Memory B cell (primary cell): ENCODE measurements at regions not wholly inside any gene's neighbourhood (a gene's known extent, or its start where the extent isn't known, plus 50 kb on each side); places are given as distances from the start of the nearest gene placed in this dataset.

Source experiments
- ATAC-seq: fragments of 150-1000 bp; cut with Tn5 transposase; 2 replicates; pipeline ENCODE4 v1.10.0; 2021; ENCODE audit warnings: low read depth, mild to moderate bottlenecking, moderate library complexity
- DNase-seq, 2 donors: peaks; one replicate each; pipeline ENCODE4 v3.0.0; 2022; ENCODE audit warnings: low spot score in 2 of 2
- H3K27ac Mint-ChIP-seq: one replicate; pipeline ENCODE4 v1.8.0; 2022; ENCODE audit warnings: mild to moderate bottlenecking, moderate library complexity, mixed read lengths
- H3K27me3 Mint-ChIP-seq: one replicate; pipeline ENCODE4 v1.8.0; 2022; ENCODE audit warnings: mixed read lengths
- H3K36me3 Mint-ChIP-seq: one replicate; pipeline ENCODE4 v1.8.0; 2022; ENCODE audit warnings: mild to moderate bottlenecking, mixed read lengths
- H3K4me1 Mint-ChIP-seq: one replicate; pipeline ENCODE4 v1.8.0; 2022; ENCODE audit warnings: mixed read lengths
- H3K4me3 Mint-ChIP-seq: one replicate; pipeline ENCODE4 v1.8.0; 2022; ENCODE audit warnings: mild to moderate bottlenecking, moderate library complexity, mixed read lengths
- H3K9me3 Mint-ChIP-seq: one replicate; pipeline ENCODE4 v1.8.0; 2022; ENCODE audit warnings: mixed read lengths

DNA sequence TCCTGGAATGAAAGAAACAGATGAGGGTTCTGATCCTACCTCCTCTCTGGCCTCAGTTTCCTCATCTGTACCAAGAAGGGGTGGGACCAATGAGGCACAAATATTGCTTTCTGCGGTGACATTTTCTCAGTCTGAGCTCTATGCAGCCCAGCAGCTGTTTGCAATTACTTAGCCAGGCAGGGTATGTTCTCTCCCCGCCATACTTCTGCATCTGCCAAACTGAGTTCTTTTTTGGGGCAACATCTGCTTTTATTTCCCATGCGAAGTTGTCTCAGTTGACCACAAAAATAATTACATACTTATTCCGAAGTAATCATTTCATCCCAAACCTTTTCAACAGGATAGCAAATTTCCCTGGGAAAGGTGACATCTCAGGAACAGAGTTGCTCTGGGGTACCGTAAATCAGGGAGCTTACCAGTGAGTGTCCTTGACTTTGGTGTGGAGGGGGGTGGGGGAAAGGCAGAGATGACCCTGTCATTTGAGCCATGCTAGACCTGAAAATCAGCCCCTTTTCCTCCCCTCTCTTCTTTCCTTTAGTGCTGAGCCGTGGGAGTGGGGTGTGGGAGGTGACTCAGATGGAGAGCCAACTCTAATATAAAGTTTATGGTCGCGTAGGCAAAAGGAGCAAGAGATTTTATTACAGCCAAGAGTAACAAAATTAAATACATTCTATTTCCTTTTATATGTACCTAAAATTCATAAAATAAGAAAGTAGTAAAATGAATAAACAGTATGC lies 165.7 kb upstream of the KL start:
- ATAC-seq = no peak

DNA sequence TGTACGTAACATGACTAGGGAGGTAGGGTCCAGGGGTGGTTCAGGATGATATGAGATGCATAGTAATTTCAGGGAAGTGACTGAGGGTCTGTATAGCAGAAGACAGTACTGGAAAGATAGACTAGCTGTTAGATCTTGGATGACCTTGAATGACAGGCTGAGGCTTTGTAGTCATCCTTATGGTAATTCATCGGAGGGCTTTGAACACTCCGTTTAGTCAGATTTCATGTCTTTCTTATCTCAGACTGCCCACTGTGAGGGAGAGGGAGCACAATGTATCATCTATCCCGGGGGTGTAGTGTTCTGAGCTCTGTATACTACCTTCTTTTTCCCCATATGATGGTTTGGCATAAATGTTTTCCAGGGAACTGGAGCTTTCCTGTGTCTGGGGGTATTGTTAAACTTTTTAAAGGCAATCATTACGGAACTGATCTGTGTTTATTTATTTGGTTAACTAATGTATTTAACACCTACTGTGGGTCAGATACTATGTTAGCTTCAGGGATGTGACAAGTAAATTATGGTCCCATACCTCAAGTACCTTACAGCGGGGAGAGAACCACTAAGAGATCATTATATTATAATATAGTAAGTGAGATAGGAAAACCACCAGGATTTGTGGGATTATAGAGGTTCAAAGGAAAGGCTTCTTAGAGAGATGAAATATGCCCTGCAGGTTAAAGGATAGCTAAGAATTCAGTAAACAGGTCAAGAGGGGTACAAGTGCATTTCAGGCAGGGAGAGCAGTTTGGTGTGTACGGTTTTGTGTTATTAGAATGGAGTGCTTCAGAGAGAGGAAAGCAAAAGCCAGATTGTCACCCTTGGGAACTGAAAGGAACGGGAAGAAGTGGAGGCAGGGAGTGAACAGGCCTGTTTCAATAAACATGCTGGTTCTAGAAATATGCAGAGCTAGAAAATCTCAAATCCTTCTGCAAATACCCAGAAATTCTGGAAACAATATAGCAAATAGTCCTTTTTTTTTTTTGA lies 164.8 kb upstream of the KL start:
- ATAC-seq (no peak), DNase-seq (no peak)
- peaks cover 17% of the 10 kb centered on the region for H3K27me3 Mint-ChIP-seq
- H3K36me3 Mint-ChIP-seq = no peaks in the 10 kb centered on the region
- H3K9me3 Mint-ChIP-seq = no peaks in the 10 kb centered on the region
- H3K27ac Mint-ChIP-seq = no peak overlapping the region
- no peaks in the 10 kb centered on the region for H3K4me1 Mint-ChIP-seq
- no peak overlapping the region for H3K4me3 Mint-ChIP-seq

More for the DNA sequence above, 165.7 kb upstream of the KL start:
- Mint-ChIP-seq H3K4me3 (no peak overlapping the region), H3K4me1 (no peaks in the 10 kb centered on the region), H3K27ac (no peak overlapping the region), H3K9me3 (no peaks in the 10 kb centered on the region), H3K27me3 (peaks cover 15% of the 10 kb centered on the region), H3K36me3 (no peaks in the 10 kb centered on the region)
- no peak for DNase-seq

DNA sequence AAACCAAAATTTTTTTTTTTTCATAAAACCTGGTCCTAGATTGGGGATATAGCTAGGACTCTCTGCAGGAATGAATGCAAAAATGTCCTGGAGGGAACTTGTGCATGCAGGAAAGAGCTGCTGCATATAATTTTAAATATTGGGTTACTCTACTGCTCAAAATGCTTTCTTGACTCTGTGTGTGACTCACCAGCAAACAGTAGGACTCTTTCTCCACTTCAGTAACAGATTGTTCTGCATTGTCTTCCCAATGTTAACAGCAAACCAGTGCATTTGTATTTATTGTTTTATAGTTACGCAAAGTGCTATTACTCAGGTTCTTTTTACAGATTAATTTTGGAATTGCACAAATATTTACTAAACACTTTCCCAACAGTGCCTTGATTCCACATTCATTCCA lies 163.7 kb upstream of the KL start:
- no peak overlapping the region for H3K27ac Mint-ChIP-seq
- H3K27me3 Mint-ChIP-seq = peaks cover 12% of the 10 kb centered on the region
- no peaks in the 10 kb centered on the region for H3K36me3 Mint-ChIP-seq
- no peaks in the 10 kb centered on the region for H3K4me1 Mint-ChIP-seq
- H3K9me3 Mint-ChIP-seq = no peaks in the 10 kb centered on the region
- no peak overlapping the region for H3K4me3 Mint-ChIP-seq
- ATAC-seq (no peak), DNase-seq (no peak)

DNA sequence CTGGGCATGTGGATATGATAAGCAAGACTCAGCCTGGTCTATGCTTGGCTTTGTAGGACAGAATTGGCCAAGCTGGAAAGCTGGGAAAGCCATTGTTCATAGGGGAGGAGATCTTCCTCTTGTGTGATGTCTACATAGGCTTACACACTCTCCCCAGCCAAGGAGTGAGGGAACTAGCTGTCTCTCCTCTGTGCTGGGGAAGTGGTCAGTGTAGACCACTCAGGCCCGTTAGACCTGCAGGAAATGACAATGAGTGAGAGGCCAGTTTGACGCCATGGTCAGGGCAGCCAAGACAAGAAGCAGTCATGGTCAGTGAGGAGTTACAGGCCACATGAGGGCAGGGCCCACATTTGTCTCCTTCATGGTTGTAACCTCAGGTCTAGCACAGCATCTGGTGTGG lies 159.1 kb upstream of the KL start:
- H3K27me3 Mint-ChIP-seq = peaks cover 5% of the 10 kb centered on the region
- no peaks in the 10 kb centered on the region for H3K4me1 Mint-ChIP-seq
- H3K27ac Mint-ChIP-seq = no peak overlapping the region
- no peak for DNase-seq
- H3K9me3 Mint-ChIP-seq = no peaks in the 10 kb centered on the region
- H3K4me3 Mint-ChIP-seq = no peak overlapping the region
- no peaks in the 10 kb centered on the region for H3K36me3 Mint-ChIP-seq
- no peak for ATAC-seq

DNA sequence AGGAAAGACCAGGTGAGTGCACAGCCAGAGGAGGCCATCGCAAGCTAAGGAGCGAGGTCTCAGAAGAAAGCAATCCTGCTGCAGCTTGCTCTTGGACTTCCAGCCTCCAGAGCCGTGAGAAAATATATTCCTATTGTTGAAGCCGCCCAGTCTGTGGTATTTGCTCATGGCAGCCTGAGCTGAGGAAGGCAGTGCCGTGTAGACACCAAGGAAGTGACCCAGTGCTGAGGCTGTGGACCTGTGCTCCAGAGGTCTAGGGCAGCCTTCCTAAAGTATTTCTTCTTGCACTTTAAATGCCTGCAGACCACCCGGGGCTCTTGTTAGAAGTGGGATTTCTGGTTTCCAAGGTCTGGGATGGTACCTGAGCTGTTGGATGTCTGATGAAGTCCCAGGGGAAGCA lies 158.5 kb upstream of the KL start:
- Mint-ChIP-seq H3K27me3 (peaks cover 5% of the 10 kb centered on the region), H3K36me3 (no peaks in the 10 kb centered on the region), H3K4me1 (no peaks in the 10 kb centered on the region), H3K9me3 (no peaks in the 10 kb centered on the region), H3K4me3 (no peak overlapping the region), H3K27ac (no peak overlapping the region)
- no peak for ATAC-seq
- DNase-seq = no peak

DNA sequence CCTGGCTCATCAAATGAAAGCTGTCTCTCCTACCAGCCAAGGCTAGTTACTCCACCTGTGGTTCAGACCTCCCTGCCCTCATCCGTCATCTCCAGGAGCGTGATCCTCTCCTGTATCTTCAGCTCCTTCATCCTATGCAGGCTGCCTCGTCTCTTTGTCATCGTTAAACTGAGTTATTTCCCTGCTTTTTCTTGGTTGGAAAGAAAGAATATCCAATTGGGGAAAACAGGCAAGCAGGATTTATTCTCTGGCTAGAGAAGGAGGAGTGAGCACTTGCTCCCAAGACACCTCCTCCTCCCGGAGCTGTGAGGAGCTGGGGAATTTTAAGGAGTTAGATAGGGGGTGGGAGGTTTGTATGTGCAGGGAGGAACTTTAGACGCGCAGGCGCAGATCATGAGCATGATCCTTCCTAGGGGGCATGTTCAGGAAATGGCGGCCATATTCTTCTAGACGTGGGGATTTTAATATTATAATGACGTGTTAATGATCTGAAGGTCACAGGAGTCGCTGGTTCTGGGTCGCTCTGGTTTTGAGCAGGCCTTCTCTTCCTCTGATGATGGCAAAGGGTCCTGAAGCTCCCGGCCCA lies 156.4 kb upstream of the KL start:
- ATAC-seq (no peak), DNase-seq (no peak)
- H3K27me3 Mint-ChIP-seq = peaks cover 1% of the 10 kb centered on the region

DNA sequence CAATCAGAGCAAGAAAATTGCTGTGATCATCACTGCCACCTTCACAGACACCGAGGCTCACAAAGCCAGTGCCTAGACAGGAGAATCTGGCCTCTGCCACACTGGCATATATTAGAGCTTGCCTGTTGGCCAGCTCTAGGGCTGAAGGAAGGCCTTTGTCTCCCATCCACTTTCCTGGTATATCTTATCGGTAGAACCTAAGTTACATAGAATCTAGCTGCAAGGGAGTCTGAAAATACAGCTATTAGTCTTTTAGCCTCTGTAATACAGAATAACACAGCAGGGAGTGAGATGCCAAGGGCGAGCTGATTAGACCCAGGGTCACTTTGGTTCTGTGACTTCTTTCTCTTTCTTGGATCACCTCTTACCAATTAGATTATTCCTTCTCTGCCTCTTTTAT lies 154.9 kb upstream of the KL start:
- DNase-seq (no peak), ATAC-seq (no peak)
- H3K27me3 Mint-ChIP-seq = no peaks in the 10 kb centered on the region
- H3K27ac Mint-ChIP-seq = no peak overlapping the region
- H3K4me3 Mint-ChIP-seq = no peak overlapping the region
- H3K9me3 Mint-ChIP-seq = no peaks in the 10 kb centered on the region
- H3K4me1 Mint-ChIP-seq = no peaks in the 10 kb centered on the region
- no peaks in the 10 kb centered on the region for H3K36me3 Mint-ChIP-seq

More for the DNA sequence above, 156.4 kb upstream of the KL start:
- Mint-ChIP-seq H3K4me1 (no peaks in the 10 kb centered on the region), H3K4me3 (no peak overlapping the region), H3K27ac (no peak overlapping the region), H3K9me3 (no peaks in the 10 kb centered on the region), H3K36me3 (no peaks in the 10 kb centered on the region)

DNA sequence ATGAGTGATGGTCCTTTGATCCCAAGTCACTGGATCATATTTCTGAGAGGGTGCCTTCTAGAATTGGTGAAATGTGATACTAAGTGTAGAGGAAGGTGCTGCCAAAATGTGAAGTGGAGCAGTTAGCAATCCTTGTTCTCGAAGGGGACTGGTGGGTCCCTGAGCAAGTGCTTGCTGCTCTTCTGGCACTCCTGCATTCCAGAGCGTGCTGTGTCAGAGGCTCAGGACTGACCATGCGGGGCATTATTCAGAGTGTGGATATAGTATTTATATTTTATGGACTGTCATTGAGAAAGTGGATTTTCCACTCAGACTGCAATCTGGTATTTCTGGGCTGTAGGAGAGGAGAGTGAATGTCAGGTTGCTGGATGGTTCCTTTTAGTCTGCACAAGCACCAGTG lies 152.6 kb upstream of the KL start:
- Mint-ChIP-seq H3K36me3 (no peaks in the 10 kb centered on the region), H3K27ac (no peak overlapping the region), H3K9me3 (peaks cover 2% of the 10 kb centered on the region), H3K27me3 (no peaks in the 10 kb centered on the region), H3K4me1 (no peaks in the 10 kb centered on the region), H3K4me3 (no peak overlapping the region)
- DNase-seq = no peak
- no peak for ATAC-seq

DNA sequence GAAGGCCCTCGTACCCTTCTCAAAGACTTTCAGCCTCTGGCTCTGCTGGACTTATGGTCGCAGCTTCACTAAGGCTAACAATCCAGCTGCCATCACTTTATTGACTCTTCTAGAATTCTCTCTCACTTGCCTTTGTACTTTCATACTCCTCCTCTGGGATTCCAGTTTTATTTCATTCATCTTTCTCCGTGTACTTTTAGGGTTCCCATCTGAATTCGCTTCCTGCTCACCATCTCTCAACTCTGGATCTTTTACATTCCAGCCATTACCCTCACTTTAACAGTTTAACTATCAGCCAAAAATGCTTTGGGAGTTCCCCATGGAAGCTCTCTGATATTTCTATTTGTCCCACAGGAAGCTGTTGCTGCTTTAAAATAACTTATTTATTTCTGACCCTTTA lies 149.3 kb upstream of the KL start:
- Mint-ChIP-seq H3K36me3 (no peaks in the 10 kb centered on the region), H3K4me3 (no peak overlapping the region), H3K27me3 (no peaks in the 10 kb centered on the region), H3K9me3 (peaks cover 4% of the 10 kb centered on the region), H3K27ac (no peak overlapping the region), H3K4me1 (no peaks in the 10 kb centered on the region)
- no peak for ATAC-seq
- no peak for DNase-seq

DNA sequence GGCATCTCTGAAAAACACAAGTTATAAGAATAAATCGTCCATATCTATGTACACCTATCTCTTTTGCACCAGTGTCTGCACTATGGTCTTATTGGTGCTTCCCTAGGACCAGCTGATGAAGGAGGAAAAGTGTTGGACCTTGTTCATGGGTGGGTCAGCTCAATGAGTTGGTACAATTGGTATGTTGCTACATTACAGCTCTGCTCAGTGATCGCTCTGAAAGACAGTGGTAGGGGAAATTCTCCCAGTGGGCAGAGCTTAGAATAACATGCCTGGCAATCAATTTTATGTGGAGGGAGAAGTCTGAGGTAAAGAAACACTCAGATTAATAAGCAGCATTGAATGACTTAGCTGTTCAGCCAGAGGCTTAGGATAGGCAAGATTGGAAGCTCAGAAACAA lies 138.7 kb upstream of the KL start:
- ATAC-seq (no peak), DNase-seq (no peak)
- Mint-ChIP-seq H3K27me3 (peaks cover 2% of the 10 kb centered on the region), H3K36me3 (no peaks in the 10 kb centered on the region), H3K4me3 (no peak overlapping the region), H3K27ac (no peak overlapping the region), H3K9me3 (no peaks in the 10 kb centered on the region), H3K4me1 (no peaks in the 10 kb centered on the region)

DNA sequence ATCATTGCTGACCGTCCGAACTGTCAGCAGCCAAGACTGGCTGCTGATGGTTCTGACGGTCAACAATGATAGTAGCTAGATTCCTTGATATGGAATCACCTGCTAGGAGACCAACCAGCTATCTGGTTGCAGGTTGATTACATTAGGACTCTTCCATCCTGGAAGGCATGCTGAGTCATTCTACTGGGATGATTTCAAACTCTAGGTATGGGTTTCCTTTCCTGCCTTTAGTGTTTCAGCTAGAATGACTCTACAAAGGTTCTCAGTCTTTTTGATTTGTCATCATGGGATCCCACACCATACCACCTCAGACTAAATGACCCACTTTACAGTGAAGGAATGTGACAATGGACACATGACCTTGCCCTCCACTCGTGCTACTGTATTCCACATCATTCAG lies 138.1 kb upstream of the KL start:
- Mint-ChIP-seq H3K4me1 (no peaks in the 10 kb centered on the region), H3K4me3 (no peak overlapping the region), H3K36me3 (no peaks in the 10 kb centered on the region), H3K27ac (no peak overlapping the region), H3K27me3 (peaks cover 2% of the 10 kb centered on the region), H3K9me3 (no peaks in the 10 kb centered on the region)
- ATAC-seq (no peak), DNase-seq (no peak)

DNA sequence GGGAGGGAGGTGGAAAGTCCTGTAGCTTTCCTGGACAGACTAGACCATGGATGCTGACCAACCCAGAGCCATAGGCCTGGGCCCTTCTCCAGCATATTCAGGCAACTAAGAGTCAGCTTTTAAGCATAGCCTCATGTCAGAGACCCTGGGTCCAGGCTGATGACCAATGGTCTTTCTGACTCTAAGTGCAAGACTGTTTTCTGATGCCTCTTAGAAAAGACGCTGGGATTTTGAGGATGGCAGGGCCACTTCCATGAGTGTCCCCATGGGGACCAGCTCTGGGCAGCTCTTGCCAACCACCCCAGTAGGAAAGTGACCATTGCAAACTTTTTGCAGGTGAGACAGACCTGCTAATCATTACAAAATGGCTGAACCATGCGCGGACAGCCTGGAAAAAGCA lies 135.6 kb upstream of the KL start:
- H3K4me3 Mint-ChIP-seq = no peak overlapping the region
- no peaks in the 10 kb centered on the region for H3K4me1 Mint-ChIP-seq
- DNase-seq (no peak), ATAC-seq (no peak)
- no peak overlapping the region for H3K27ac Mint-ChIP-seq
- no peaks in the 10 kb centered on the region for H3K36me3 Mint-ChIP-seq
- H3K27me3 Mint-ChIP-seq = peaks cover 6% of the 10 kb centered on the region
- no peaks in the 10 kb centered on the region for H3K9me3 Mint-ChIP-seq

DNA sequence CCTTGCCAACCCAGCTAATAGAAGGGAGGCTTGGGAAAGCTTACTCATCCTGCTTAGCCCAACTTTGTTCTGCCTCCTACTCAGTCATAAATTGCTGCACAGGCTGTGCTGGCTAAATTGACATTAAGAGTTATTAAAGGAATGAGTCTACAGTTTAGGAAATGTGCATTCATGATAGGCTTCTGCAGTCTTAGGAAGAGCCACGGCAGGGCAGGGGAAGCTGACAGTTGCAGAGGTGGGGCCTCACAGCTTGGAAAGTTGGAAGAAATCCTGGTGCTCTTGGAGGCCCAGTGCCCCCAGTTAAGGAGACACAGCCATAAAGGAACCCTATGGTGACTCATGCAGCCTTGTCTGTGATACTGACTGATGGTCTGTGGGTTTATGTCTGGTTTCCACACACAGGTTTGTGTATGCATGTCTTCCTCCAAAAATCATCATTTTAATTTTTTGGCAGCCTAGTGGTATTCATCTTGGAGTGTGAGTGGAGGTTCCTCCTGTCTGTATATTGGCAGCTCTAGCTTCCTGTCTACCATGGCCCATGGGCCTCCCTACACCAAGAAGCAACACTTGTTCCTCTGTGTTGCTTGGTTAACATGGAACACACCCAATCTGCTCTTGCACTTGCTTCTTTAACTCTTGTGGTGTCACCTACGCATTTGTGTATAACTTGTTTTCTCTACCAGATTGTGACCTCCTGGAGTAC lies 135.0 kb upstream of the KL start:
- H3K4me3 Mint-ChIP-seq = no peak overlapping the region
- DNase-seq (no peak), ATAC-seq (no peak)
- no peaks in the 10 kb centered on the region for H3K4me1 Mint-ChIP-seq
- H3K36me3 Mint-ChIP-seq = no peaks in the 10 kb centered on the region
- H3K9me3 Mint-ChIP-seq = no peaks in the 10 kb centered on the region
- H3K27ac Mint-ChIP-seq = no peak overlapping the region
- H3K27me3 Mint-ChIP-seq = peaks cover 6% of the 10 kb centered on the region

DNA sequence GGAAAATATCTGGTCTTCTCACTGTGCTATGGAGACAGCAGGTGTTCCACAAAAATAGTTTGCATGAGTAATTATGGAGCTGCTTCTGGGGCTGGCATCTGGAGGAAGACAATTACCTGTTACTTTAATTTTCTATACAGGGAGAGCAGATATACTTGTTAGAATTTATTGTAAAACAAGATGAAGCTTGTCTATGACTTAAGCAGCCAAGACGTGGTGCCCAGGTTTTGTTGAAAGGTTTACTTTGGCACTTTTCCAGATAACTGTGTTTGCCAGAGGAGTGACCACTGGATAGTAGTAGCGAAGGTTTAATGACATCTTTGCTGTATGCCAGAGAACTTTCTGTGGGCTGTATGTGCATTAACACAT lies 134.5 kb upstream of the KL start:
- Mint-ChIP-seq H3K27me3 (peaks cover 6% of the 10 kb centered on the region), H3K9me3 (no peaks in the 10 kb centered on the region), H3K4me3 (no peak overlapping the region), H3K4me1 (no peaks in the 10 kb centered on the region), H3K36me3 (no peaks in the 10 kb centered on the region), H3K27ac (no peak overlapping the region)
- ATAC-seq (no peak), DNase-seq (no peak)
